Hematopoietic multipotent progenitor cell treated with erythropoietin and hydrocortisone succinate and interleukin-3 and kit ligand, for 8 days (in vitro differentiated cells): ENCODE measurements at regions not wholly inside any gene's neighbourhood (a gene's known extent, or its start where the extent isn't known, plus 50 kb on each side); places are given as distances from the start of the nearest gene placed in this dataset.

ENCODE experiments used
- DNase-seq: peaks from one replicate; pipeline ENCODE4 v3.0.0-alpha.2; 2015

- DNase-seq: no peak
These were observed 61.1 kb upstream of the TMEM196 start for GRCh38 chr7:19834566-19834965.

DNA sequence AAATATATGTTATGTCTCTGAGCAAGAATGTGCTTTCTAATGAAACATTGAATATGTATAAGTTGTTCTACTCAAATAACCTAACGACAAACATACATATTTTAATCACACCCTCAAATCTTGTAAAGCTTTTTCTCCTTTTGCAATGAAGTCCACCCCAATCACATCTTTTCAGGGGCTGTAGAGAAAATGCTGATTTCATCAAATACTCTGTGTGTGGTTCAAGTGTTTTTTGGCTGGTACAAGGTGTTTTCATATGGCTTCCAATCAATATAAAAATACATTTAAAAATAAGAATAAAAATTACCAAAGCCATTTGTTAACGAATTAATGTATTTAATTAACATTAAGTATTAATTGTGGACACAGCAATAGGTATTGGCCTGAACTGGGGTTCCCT, 57.2 kb upstream of the TMEM196 start:
- DNase-seq: no peak
